ENCODE measurements at regions not wholly inside any gene's neighbourhood (a gene's known extent, or its start where the extent isn't known, plus 50 kb on each side); places are given as distances from the start of the nearest gene placed in this dataset.
A peak's percentile ranks its signal among the peaks of the same experiment; 100 is the strongest.
"Not testable (repeated sequence)": the region's sequence is repeated elsewhere in the genome, so short reads cannot be mapped to it uniquely, and the experiment has no call there.

- DNase-seq: no peak
Measured at GRCh38 chr12:59404109-59404650, 191.6 kb upstream of the SLC16A7 start.

DNA sequence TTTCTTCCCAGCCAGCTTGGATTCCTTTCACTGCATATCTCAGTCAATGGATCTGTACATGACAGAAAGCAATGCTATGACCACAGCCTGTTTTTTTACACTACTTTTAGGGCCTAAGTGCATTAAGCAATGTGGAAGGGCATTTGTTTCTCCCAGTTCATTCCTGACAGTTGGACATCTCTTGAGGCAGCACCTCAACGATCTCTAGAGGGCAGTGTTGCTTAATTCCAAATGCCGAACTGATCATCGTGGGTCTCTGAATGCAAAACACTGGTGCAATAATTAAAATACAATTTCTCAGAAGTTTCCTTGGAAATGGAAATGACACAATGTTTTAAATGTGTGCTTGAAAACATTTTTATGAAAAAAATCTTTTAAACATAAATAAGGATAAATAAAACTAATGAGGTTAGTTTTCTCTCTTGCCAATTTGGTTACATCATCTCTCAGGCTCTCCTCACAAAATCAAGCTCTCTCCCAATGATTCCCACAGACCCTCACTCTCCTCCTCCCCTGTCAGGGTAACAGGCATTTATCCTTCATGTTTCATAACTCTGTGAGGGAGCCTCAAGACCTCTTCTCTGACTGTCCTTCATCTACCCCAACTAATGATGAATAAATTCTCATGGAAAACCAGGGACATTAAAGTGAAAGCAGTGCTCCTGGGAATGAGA lies 192.4 kb upstream of the SLC16A7 start:
- peak; percentile 26 to 41 for DNase-seq

GRCh38 chr12:59401862-59402261 lies 194.0 kb upstream of the SLC16A7 start:
- DNase-seq: no peak

DNA sequence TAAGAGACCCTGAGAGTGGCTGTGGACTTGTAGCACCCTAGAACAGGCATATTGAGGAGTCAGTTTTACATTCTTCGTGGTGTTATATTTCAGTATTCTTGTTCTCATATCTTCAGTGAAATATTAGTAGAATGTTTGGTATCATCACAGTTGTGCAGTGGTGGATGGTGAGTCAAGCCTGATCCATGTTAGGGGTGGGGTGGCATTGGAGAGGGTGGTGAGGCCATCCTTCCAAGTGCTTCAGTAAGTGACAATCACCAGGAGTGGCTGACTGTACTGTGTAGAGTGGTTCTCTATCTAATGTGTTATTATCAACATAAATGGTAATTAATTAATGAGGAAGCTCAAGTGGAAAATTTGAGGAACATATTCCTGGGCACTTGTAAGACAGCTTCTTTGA lies 197.7 kb upstream of the SLC16A7 start:
- no peak for DNase-seq

DNA sequence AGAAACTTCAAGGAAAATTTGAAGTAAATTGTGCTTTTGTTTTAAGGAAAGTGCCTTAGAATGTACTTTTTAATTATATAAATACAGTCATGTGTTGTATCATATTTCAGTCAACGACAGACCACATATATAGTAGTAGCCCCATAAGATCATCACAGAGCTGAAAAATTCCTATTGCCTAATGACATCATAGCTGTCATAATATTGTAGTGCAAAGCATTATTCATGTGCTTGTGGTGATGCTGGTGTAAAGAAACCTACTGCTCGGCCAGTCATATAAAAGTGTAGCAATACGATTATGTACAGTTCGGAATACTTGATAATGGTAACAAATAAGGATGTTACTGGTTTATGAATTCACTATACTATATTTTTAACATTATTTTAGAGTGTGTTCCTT lies 198.9 kb upstream of the SLC16A7 start:
- no peak for DNase-seq

DNA sequence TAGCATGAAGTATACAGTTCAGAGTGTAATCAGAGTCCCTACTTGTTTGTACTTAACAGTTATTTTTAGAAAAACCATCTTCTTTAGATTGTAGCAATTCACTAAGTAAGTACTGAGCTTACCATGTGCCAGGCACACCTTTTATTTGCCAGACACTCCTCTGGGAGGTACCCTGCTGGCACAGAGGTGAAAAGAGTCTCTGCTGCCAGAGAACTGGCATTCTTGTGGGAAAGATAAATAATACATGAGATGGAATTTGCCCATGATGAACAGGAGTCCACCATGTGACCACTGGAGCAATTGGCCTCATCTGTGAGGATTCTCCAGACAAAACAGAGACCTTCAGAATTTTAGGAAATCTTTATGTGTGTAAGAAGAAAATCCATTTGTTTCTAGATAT lies 199.3 kb upstream of the SLC16A7 start:
- DNase-seq: no peak

- DNase-seq: not testable (repeated sequence)
Measured at GRCh38 chr12:59395310-59395709, 200.5 kb upstream of the SLC16A7 start.

GRCh38 chr12:59393506-59393905 lies 202.3 kb upstream of the SLC16A7 start:
- DNase-seq: no peak

DNA sequence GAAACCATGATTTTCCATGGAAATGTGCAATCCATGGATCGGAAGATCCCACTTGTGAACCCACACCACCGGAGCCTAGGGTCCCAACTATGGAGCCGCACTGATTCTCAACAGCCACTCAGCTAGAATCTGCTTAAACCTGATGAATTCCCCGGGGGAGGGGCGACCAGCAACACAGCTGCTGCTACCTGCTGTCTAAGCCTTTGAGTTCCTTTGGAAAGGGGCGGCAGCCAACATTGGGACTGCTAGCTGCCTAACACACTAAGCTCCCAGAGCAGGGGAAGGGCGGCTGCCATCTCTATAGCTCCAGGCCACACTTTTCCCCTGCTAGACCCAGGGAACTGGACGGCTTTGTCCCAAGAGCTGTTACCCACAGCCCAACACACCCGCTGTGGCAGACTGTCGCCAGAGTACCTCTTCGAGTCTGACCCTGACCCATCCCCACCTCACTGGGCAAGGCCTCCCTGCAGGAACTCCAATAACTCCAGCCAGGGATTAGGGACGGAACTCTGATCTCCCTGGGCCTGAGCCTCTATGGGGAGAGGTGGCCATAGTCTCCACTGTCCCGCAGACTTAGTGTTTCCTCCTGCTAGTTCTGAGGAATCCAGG lies 205.8 kb upstream of the SLC16A7 start:
- no peak for DNase-seq

DNA sequence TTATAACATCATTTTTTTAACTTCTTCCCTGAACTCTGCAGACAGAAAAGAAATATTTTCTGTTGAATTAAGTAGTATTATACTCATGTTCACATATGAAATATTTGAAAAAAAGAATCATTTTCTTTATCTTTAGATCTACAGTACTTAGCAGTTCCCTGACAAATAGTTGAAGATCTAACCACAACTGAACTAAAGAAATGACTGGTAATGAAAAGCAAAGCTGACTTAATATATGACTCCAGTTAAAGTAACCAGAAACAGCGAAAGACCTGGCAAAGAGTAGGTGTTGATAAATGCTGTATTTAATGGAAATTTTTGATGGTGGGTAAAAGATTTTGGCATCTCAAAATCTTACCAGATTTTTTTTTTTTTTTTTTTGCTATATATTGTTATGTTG lies 207.1 kb upstream of the SLC16A7 start:
- no peak for DNase-seq

DNA sequence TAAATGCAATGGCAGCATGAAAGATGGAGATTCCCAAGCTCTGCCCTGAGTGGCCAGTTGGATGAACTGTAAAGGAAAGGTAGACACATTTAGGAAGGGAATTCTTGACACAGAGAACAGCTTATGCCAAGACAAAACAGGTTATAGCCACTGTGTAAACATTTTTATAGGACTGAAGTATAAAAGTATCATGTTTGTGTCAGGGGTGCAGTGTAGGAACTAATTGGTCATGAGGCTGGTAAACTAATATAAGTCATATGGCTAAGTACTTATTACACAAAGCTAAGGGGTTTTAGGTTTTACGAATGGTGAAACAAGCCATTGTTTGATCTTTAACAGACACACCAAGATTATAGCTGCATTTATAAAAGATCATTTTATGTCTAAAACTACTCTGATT lies 207.7 kb upstream of the SLC16A7 start:
- no peak for DNase-seq

DNA sequence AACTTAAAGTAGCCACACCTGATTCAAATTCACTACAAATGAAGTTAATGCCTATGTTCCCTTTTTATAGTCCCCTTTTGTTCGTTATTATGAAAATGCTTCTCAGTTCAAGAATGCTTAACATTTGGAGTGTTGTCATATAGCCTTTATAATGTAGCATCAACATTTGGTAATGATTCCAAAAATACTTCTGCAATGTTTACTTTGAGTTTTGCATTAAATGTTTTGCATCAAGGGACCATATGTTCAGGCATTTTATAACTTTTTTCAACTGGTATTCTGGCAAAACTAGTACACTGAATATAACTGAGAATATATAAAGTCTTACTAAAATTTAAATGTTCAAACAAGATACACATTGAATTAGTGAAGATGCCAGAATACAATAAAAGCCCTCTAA lies 209.6 kb upstream of the SLC16A7 start:
- no peak for DNase-seq

DNA sequence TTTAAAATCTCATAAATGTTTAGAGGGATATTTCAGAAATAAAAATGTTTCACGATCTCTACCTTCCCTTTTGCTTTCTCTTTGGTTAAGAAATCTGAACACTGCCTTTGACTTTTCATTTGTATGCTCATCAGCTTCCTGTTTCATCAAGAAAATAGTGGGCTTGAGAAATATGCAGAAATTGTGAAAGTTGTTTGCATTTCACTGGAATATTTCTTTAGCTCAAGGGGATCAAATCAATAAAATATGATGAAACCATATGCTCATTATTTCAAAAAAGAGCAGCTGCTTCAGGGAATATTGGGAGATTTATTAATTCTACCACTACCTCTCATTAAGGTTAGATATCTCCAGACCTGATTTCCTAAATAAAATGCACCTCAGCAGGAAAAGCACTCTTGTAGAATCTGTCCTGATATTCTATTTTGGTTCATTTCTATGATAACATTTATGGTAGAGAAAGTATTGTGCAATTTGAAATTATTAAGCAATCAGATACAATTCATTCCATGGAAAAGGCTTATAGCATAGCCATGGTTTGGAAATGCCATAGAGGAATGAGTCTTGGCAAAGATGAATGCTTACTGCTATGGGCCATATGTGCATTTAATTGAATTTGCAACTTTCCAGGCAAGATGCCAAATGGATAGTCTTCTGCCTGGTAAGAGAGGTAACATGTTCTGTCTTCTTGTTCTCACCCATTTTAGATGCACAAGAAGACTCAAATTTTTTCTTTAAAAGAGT lies 212.6 kb upstream of the SLC16A7 start:
- no peak for DNase-seq

DNA sequence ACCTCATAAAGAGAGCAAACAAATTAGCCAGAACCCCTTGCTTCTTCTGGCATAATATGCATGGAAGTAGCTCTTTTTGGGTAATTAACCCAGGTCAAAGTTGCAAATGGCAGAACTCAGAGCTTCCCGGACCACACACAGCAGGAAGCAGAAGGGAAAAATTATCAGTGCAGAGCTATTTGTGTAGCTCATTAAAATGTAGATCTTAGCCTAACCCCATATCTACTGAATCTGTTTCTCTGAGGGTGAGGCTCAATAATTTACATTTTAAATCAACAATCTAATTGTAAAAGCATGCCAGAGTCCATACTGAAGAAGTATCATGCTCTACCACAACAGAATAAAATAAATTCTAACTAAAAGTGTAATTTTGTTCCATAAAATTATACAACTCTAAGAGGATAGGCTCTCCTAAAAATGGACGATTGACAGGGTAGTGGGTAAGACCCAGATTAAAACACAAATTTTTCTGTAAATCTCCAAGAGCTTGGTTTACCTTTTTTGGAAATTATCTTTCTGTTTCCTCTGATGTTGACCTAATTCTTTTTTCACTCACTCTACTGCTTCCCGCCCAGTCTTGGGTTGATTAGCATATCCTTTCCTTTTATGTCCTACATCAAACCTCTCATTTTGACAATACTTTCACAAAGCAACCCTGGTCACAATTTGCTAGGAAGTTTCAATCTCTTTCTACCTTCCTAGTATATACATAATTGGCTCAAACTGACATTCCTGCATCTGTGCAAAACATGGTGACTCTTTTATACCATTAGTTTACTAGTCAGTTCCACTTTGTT lies 213.3 kb upstream of the SLC16A7 start:
- no peak for DNase-seq

- no peak for DNase-seq
Measured at GRCh38 chr12:59381106-59381505, 214.7 kb upstream of the SLC16A7 start.

DNA sequence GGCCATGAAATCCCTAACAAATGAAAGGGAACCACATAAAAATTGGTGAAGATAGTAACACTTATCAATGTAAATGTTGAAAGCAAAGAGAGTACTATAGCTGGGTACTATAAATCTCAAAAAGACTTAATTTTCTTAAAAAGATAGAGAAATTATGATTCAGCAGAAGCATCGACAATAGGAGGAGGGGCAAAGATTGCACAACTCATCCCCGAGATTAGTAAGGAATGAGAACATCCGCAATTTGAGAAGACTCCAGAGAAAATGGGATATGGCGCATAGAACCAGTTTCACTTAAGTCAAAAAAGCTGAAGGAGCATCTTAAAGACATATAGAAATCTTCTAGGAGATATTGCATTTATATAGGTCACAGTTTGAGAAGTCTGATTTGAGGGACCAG lies 220.2 kb upstream of the SLC16A7 start:
- no peak for DNase-seq

DNA sequence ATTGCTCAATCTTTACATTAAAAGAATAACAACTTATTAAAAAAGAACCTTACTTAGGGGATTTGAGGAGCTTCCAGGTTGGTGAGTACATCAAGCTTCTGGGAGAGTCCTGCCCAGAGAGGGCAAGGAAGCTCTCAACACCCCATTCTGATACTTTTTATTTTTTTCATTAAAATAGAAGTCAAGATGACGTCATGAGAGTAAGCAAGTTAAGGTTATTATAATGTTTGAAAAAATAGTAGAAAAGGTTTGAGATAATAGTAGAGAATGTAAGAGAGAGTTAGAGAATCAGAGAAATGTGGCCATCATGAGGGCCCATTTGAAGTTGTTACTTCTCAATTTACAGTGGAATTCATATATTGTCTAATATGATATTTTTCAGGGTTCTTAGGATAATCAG lies 221.0 kb upstream of the SLC16A7 start:
- DNase-seq: no peak

GRCh38 chr12:59372956-59373355 lies 222.9 kb upstream of the SLC16A7 start:
- DNase-seq: no peak

DNA sequence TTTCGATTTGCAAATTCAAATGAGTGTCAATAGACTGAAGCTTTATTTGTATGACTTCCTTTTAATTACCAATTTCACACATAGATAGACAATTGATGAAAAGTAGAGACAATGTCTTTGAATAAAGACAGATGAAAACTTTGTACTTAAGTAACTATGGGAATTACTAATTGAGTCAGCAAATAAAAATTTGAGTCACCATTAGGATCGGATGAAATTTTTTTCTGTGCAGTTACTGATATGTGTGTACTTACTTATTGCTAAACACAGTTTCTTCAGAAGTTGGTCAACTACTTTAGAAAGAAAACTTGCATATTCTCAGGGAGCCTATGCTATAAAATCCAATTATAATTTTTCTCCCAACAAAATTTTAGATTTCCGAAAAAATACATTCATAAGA lies 224.9 kb upstream of the SLC16A7 start:
- no peak for DNase-seq

- DNase-seq: no peak
Measured at GRCh38 chr12:59365133-59365532, 230.7 kb upstream of the SLC16A7 start.

GRCh38 chr12:59357811-59358210 lies 238.0 kb upstream of the SLC16A7 start:
- no peak for DNase-seq

GRCh38 chr12:59346248-59346647 lies 249.6 kb upstream of the SLC16A7 start:
- not testable (repeated sequence) for DNase-seq

GRCh38 chr12:59345406-59345805 lies 250.4 kb upstream of the SLC16A7 start:
- DNase-seq: no peak
